ENCODE measurements at regions not wholly inside any gene's neighbourhood (a gene's known extent, or its start where the extent isn't known, plus 50 kb on each side); places are given as distances from the start of the nearest gene placed in this dataset.
"Not testable (repeated sequence)": the region's sequence is repeated elsewhere in the genome, so short reads cannot be mapped to it uniquely, and the experiment has no call there.

- TF ChIP-seq ARID4A (CRISPR knock-in tag; IDR thresholded peaks at IDR 0.05; ENCODE audit: borderline replicate concordance) (no peak), CREB3 (CRISPR knock-in tag; IDR thresholded peaks at IDR 0.05) (no peak), HNF4G (IDR thresholded peaks at IDR 0.05; ENCODE audit: borderline replicate concordance, low read depth, low read length) (no peak), HNF4G (CRISPR knock-in tag; IDR thresholded peaks at IDR 0.05; ENCODE audit: borderline replicate concordance, low read depth) (no peak), PRMT3 (CRISPR knock-in tag; IDR thresholded peaks at IDR 0.05; ENCODE audit: borderline replicate concordance, low read depth) (no peak), PBX2 (CRISPR knock-in tag; IDR thresholded peaks at IDR 0.05) (no peak)
Observed at GRCh38 chr4:11647433-11647832, 218.7 kb upstream of the HS3ST1 start (continued).

- H2AFZ ChIP-seq (ENCODE audit: low read length); FAIRE-seq; H3K27ac ChIP-seq (ENCODE audit: extremely low read length, insufficient read depth, low read length); H3K4me1 ChIP-seq (ENCODE audit: insufficient read depth, low read length); H3K79me2 ChIP-seq (ENCODE audit: insufficient read depth, low read length); H4K20me1 ChIP-seq (ENCODE audit: insufficient read depth, low read length); H3K36me3 ChIP-seq (replicated peaks in 1 of 2; ENCODE audit: control insufficient read depth in 1 of 2, insufficient read depth in 2 of 2, low read length in 2 of 2); H3K4me2 ChIP-seq (ENCODE audit: low read depth, low read length); CTCF ChIA-PET (ENCODE audit: low intra/inter-chr PET ratio, low total read pairs); H3K4me3 ChIP-seq (replicated peaks in 1 of 3; ENCODE audit: insufficient read depth in 1 of 3, low read depth in 2 of 3, low read length in 3 of 3); BruUV-seq (replicated peaks); DNase-seq (ENCODE audit: low spot score); intact Hi-C loops (cut with micrococcal nuclease; ENCODE audit: unreplicated experiment); in situ Hi-C loops (cut with HindIII; ENCODE audit: extremely low pct_ligation_motif_present, low pct_unique_long_range_greater_than_20kb); POLR2A ChIA-PET; H3K9ac ChIP-seq (ENCODE audit: insufficient read depth, low read depth, low read length); H3K27me3 ChIP-seq (ENCODE audit: control insufficient read depth in 1 of 2, insufficient read depth in 2 of 2, low read length in 2 of 2); ATAC-seq: not testable (repeated sequence)
- 17% methylated on average over 2 of the region's 2 CpGs for WGBS (ENCODE audit: low lambda C conversion rate)
- peaks cover 79% of the 10 kb centered on the region for H3K9me3 ChIP-seq (ENCODE audit: low read length)
Observed at GRCh38 chr4:11643081-11643480, 214.4 kb upstream of the HS3ST1 start.

Data from HepG2 (cell line).